Uterus (tissue), 2 donors: ENCODE measurements at regions not wholly inside any gene's neighbourhood (a gene's known extent, or its start where the extent isn't known, plus 50 kb on each side); places are given as distances from the start of the nearest gene placed in this dataset.
"Not testable (repeated sequence)": the region's sequence is repeated elsewhere in the genome, so short reads cannot be mapped to it uniquely, and the experiment has no call there.

ENCODE experiments used
- CTCF ChIP-seq, 4 experiments: fragments of 200-600 bp in 2 of 4; fragments of 450-650 bp in 2 of 4; sonication (generic) in 2 of 4; IDR thresholded peaks; one replicate each; pipeline ENCODE4 v1.5.1; 2016 to 2019; ENCODE audit warnings: antibody characterized with exemption in 4 of 4, mild to moderate bottlenecking in 2 of 4, moderate library complexity in 1 of 4
- POLR2A ChIP-seq, 2 donors: fragments of 450-650 bp; IDR thresholded peaks; one replicate each; pipeline ENCODE4 v1.6.1; 2016; ENCODE audit warnings: antibody characterized with exemption in 2 of 2, mild to moderate bottlenecking in 1 of 2, moderate library complexity in 1 of 2

GRCh38 chr10:44268435-44268948 lies 116.4 kb downstream of the CXCL12 start:
- not testable (repeated sequence) for TF ChIP-seq CTCF, POLR2A (IDR thresholded peaks at IDR 0.05)
